Parathyroid adenoma (tissue), 2 donors: ENCODE measurements at regions not wholly inside any gene's neighbourhood (a gene's known extent, or its start where the extent isn't known, plus 50 kb on each side); places are given as distances from the start of the nearest gene placed in this dataset.

Experiments
- H2AFZ ChIP-seq: fragments of 300-600 bp; sonication (generic); one replicate; pipeline ENCODE4 v1.7.0; 2017; ENCODE audit warnings: antibody characterized with exemption, mild to moderate bottlenecking
- H3K27ac ChIP-seq: fragments of 300-600 bp; sonication (generic); one replicate; pipeline ENCODE4 v1.7.0; 2017
- H3K27me3 ChIP-seq: fragments of 300-600 bp; sonication (generic); one replicate; pipeline ENCODE4 v1.7.0; 2017; ENCODE audit warnings: low read length; ENCODE audit not compliant: control insufficient read depth, insufficient read depth
- H3K36me3 ChIP-seq: fragments of 300-600 bp; sonication (generic); one replicate; pipeline ENCODE4 v1.7.0; 2017; ENCODE audit warnings: low read length; ENCODE audit not compliant: control insufficient read depth, insufficient read depth
- H3K4me1 ChIP-seq: fragments of 300-600 bp; sonication (generic); one replicate; pipeline ENCODE4 v1.7.0; 2017; ENCODE audit warnings: control low read depth
- H3K4me2 ChIP-seq: fragments of 300-600 bp; sonication (generic); one replicate; pipeline ENCODE4 v1.7.0; 2017; ENCODE audit warnings: low read length
- H3K4me3 ChIP-seq: fragments of 300-600 bp; sonication (generic); one replicate; pipeline ENCODE4 v1.7.0; 2017; ENCODE audit warnings: low read depth, low read length
- H3K79me2 ChIP-seq: fragments of 300-600 bp; sonication (generic); one replicate; pipeline ENCODE4 v1.7.0; 2017; ENCODE audit warnings: control low read depth
- H3K9ac ChIP-seq: fragments of 300-600 bp; sonication (generic); one replicate; pipeline ENCODE4 v1.7.0; 2017; ENCODE audit warnings: mild to moderate bottlenecking
- H3K9me3 ChIP-seq: fragments of 300-600 bp; sonication (generic); one replicate; pipeline ENCODE4 v1.7.0; 2017; ENCODE audit warnings: low read length; ENCODE audit not compliant: control insufficient read depth
- TF ChIP-seq, protein P1 (sequence below): fragments of 300-600 bp; sonication (generic); IDR thresholded peaks from one replicate; pipeline ENCODE4 v1.7.0; 2017; ENCODE audit warnings: antibody characterized with exemption, mild to moderate bottlenecking
- donor health status: primary hyperparathyroidism.

DNA sequence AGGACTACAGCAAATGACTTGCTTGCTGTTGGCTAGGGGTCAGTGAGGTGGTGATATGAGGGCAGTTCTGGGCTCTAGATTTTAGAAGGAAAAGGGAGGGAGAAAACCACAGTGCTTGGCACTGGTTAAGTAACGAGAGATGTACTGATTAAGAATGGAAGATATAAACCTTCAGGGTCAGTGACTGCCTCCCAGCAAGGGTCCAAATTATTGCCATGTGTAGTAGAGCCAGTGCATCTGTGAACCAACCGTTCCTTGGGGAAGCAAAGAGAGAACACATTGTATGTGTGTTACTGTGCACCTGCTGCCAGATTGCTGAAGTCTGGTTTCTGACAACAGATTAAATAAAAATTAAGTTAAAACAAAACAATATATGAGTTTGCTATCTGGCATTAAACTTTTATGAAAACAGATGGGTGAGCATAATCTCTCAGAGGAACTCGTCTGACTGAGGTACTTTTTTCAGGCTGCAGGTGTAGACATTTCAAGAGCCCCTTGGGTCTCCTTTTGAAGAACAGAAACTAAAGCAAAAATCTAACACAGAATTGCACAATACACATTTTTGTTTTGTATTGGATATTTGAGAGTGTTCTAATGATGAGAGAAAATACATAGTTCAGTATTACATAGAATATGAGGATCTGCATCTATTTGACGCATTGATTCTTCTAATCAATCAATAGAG, 1120.6 kb downstream of the SORCS3 start:
- TF ChIP-seq, protein P1, sequence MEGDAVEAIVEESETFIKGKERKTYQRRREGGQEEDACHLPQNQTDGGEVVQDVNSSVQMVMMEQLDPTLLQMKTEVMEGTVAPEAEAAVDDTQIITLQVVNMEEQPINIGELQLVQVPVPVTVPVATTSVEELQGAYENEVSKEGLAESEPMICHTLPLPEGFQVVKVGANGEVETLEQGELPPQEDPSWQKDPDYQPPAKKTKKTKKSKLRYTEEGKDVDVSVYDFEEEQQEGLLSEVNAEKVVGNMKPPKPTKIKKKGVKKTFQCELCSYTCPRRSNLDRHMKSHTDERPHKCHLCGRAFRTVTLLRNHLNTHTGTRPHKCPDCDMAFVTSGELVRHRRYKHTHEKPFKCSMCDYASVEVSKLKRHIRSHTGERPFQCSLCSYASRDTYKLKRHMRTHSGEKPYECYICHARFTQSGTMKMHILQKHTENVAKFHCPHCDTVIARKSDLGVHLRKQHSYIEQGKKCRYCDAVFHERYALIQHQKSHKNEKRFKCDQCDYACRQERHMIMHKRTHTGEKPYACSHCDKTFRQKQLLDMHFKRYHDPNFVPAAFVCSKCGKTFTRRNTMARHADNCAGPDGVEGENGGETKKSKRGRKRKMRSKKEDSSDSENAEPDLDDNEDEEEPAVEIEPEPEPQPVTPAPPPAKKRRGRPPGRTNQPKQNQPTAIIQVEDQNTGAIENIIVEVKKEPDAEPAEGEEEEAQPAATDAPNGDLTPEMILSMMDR: no peak
- no peak overlapping the region for H3K4me2 ChIP-seq
- no peaks in the 10 kb centered on the region for H3K27me3 ChIP-seq
- no peaks in the 10 kb centered on the region for H3K9me3 ChIP-seq
- no peak overlapping the region for H3K9ac ChIP-seq
- no peaks in the 10 kb centered on the region for H3K4me1 ChIP-seq
- H3K79me2 ChIP-seq: no peaks in the 10 kb centered on the region
- no peak overlapping the region for H3K27ac ChIP-seq
- no peaks in the 10 kb centered on the region for H3K36me3 ChIP-seq
- no peak overlapping the region for H3K4me3 ChIP-seq
- H2AFZ ChIP-seq: no peak overlapping the region

DNA sequence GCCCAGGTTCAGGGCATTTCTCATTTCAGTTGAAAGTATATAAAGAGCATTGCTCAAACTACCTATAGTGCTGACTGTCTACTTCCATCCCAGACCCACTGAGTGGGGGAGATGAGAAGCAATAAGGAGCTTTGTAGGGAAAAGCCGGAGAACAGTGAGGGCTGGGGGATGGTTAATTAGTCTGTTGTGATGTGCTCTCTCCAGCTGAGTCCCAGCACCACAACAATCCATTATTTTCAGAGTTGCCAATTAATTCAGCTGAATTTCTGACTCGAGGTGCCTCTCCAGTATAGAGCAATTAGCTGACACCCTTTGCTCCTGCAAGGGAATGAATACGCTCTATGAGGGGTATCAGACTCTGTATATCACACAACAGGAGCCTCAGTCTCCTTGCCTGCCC, 1118.6 kb downstream of the SORCS3 start:
- Histone ChIP-seq H3K36me3 (no peaks in the 10 kb centered on the region), H3K4me1 (no peaks in the 10 kb centered on the region), H3K4me3 (no peak overlapping the region), H3K4me2 (no peak overlapping the region), H3K27me3 (no peaks in the 10 kb centered on the region), H3K9ac (no peak overlapping the region), H3K9me3 (no peaks in the 10 kb centered on the region), H2AFZ (no peak overlapping the region), H3K27ac (no peak overlapping the region), H3K79me2 (no peaks in the 10 kb centered on the region)
- TF ChIP-seq, protein P1: no peak

DNA sequence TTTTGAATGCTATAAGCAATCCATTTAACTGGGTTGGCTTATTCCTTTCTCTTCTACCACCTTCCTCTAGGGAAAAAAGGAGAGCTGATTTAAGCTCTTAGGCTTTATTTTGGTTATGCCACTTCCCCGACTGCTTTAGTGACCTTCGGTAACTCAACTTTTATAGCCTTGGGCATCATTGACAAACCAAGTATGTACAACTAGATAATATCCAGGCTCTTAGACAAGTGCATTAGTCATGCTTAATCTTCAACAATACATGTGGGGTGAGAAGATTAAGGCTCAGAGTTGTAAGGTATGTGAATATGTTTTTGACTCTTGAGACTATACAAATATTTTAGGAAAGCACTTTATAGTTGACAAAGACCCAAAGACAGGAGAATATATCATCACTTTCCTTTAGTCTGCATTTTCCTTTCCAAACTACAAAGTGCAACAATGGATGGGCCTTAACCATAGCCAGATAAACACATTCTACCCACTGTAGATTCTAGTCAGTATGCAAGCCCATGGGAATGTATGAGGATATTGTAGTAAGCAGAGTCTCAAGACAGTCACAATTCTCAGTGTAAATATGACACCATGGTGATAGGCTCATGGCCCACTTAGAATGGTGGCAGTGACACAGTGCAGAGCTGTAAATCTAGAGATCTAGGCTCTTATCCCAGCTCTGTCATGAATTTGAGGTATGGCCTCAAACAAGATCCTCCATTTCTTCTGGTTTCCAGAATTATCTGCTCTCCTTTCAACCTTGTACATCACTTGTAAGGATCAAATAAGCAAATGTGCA, 1117.3 kb downstream of the SORCS3 start:
- H3K9ac ChIP-seq: no peak overlapping the region
- no peaks in the 10 kb centered on the region for H3K27me3 ChIP-seq
- no peak overlapping the region for H3K27ac ChIP-seq
- H3K4me1 ChIP-seq: no peaks in the 10 kb centered on the region
- H3K9me3 ChIP-seq: no peaks in the 10 kb centered on the region
- no peaks in the 10 kb centered on the region for H3K36me3 ChIP-seq
- no peaks in the 10 kb centered on the region for H3K79me2 ChIP-seq
- no peak overlapping the region for H3K4me3 ChIP-seq
- TF ChIP-seq, protein P1: no peak
- no peak overlapping the region for H3K4me2 ChIP-seq
- no peak overlapping the region for H2AFZ ChIP-seq

DNA sequence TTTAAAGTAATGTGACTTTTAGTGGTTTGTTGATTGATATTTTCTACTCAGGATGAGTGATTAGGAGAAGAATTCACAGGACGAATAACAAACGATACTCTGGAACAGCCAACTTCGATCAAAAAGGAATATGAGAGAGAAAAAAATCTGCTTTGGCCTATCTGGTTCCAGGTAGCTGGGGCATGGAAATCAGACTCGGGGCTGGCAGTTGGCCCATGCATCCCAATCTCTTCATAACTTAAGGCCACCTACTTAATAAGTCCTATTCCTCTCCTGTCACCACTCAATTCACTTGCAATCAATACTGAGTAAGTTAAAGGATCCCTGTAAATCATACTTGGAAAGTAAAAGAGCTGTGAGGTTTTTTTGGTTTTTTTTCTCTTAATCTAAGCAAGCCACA, 1116.2 kb downstream of the SORCS3 start:
- Histone ChIP-seq H3K4me3 (no peak overlapping the region), H3K9me3 (no peaks in the 10 kb centered on the region), H3K4me1 (no peaks in the 10 kb centered on the region), H3K79me2 (no peaks in the 10 kb centered on the region), H3K27me3 (no peaks in the 10 kb centered on the region), H3K4me2 (no peak overlapping the region), H3K27ac (no peak overlapping the region), H2AFZ (no peak overlapping the region), H3K36me3 (no peaks in the 10 kb centered on the region), H3K9ac (no peak overlapping the region)
- TF ChIP-seq, protein P1: no peak
